Endothelial cell of umbilical vein (primary cell): ENCODE measurements at regions not wholly inside any gene's neighbourhood (a gene's known extent, or its start where the extent isn't known, plus 50 kb on each side); places are given as distances from the start of the nearest gene placed in this dataset.

Experiments used
- BruUV-seq: library from RNA; stranded (reverse); fragments of 400-500 nt; replicated peaks from 2 replicates; lab custom pipeline; 2021; lab: Mats Ljungman, UMichigan
- CTCF ChIA-PET: fragments of 300-600, 350-600 bp; sonication (Branson Sonifier 250); formaldehyde crosslinking; loops from one replicate; lab custom pipeline; 2021; ENCODE audit warnings: antibody characterized with exemption, inconsistent platforms; lab: Charles Lee
- POLR2A ChIA-PET: fragments of 300-600, 350-600 bp; sonication (Branson Sonifier 250); formaldehyde crosslinking; loops from one replicate; lab custom pipeline; 2021; ENCODE audit warnings: antibody characterized with exemption, inconsistent platforms; lab: Charles Lee
- DNase-seq: peaks from one replicate; pipeline ENCODE4 v3.0.0-alpha.2; 2011; ENCODE audit warnings: low read depth, low spot score
- FAIRE-seq: peaks from 2 replicates; lab custom pipeline; 2011; peaks lifted over from hg19 to GRCh38; lab: Jason Lieb, UNC
- H2AFZ ChIP-seq: 2 replicates; pipeline ENCODE4 v1.6.0; 2012; ENCODE audit warnings: low read depth, low read length, control low read depth, inconsistent platforms
- H3K27ac ChIP-seq: 2 replicates; pipeline ENCODE4 v1.5.1; 2011; ENCODE audit warnings: low read depth, mild to moderate bottlenecking, control low read depth, low read length, moderate library complexity; ENCODE audit not compliant: insufficient read depth
- H3K27me3 ChIP-seq, 2 experiments: 2 replicates each; pipeline versions ENCODE4 v1.6.0 to v1.6.1; 2011; ENCODE audit warnings: low read length in 2 of 2, mixed read lengths in 1 of 2; ENCODE audit not compliant: control insufficient read depth in 2 of 2, insufficient read depth in 2 of 2
- H3K36me3 ChIP-seq, 2 experiments: 2 replicates in 1 of 2; 3 replicates in 1 of 2; pipeline ENCODE4 v1.5.1; 2011; ENCODE audit warnings: low read length in 2 of 2, mild to moderate bottlenecking in 1 of 2, moderate library complexity in 1 of 2; ENCODE audit not compliant: control insufficient read depth in 2 of 2, insufficient read depth in 2 of 2; ENCODE audit errors: extremely low read depth in 1 of 2
- H3K4me1 ChIP-seq: 3 replicates; pipeline ENCODE4 v1.5.1; 2011; ENCODE audit warnings: mild to moderate bottlenecking, low read length; ENCODE audit not compliant: control insufficient read depth, insufficient read depth; ENCODE audit errors: extremely low read depth
- H3K4me2 ChIP-seq: 2 replicates; pipeline ENCODE4 v1.6.1; 2011; ENCODE audit warnings: low read length, control low read depth, mixed read lengths; ENCODE audit not compliant: insufficient read depth
- H3K4me3 ChIP-seq, 3 experiments: fragments of 200-600 bp in 1 of 3; sonication (generic), shearing (Covaris generic) in 1 of 3; replicated peaks in 1 of 3; 2 replicates each; pipeline ENCODE4 v1.5.1; 2011 to 2016; ENCODE audit warnings: control low read depth in 3 of 3, low read length in 3 of 3, mild to moderate bottlenecking in 2 of 3, inconsistent platforms in 1 of 3, low read depth in 1 of 3, moderate library complexity in 1 of 3; ENCODE audit not compliant: insufficient read depth in 1 of 3
- H3K79me2 ChIP-seq: 2 replicates; pipeline ENCODE4 v1.6.0; 2012; ENCODE audit warnings: low read length, inconsistent platforms; ENCODE audit not compliant: control insufficient read depth, insufficient read depth
- H3K9ac ChIP-seq: replicated peaks from 2 replicates; pipeline ENCODE3; 2011; ENCODE audit warnings: low read length, control low read depth; ENCODE audit not compliant: insufficient read depth; ENCODE audit errors: extremely low read depth
- H3K9me1 ChIP-seq: replicated peaks from 3 replicates; pipeline ENCODE4 v1.6.0; 2011; ENCODE audit warnings: mild to moderate bottlenecking, low read length; ENCODE audit not compliant: control insufficient read depth, insufficient read depth; ENCODE audit errors: extremely low read depth
- H3K9me3 ChIP-seq: replicated peaks from 2 replicates; pipeline ENCODE4 v1.5.1; 2012; ENCODE audit warnings: low read length, inconsistent platforms; ENCODE audit not compliant: control insufficient read depth, insufficient read depth
- H4K20me1 ChIP-seq: replicated peaks from 2 replicates; pipeline ENCODE3; 2011; ENCODE audit warnings: mild to moderate bottlenecking, low read length; ENCODE audit not compliant: control insufficient read depth, insufficient read depth; ENCODE audit errors: extremely low read depth
- JUN ChIP-seq: IDR thresholded peaks from 2 replicates; pipeline ENCODE4 v1.6.1; 2011; ENCODE audit warnings: borderline replicate concordance, low read depth; ENCODE audit not compliant: insufficient read length, insufficient read depth
- POLR2AphosphoS5 ChIP-seq: IDR thresholded peaks from 2 replicates; pipeline ENCODE4 v1.6.1; 2012; ENCODE audit warnings: low read depth, mild to moderate bottlenecking, control low read depth, low read length, moderate library complexity; ENCODE audit not compliant: insufficient read depth
- dilution Hi-C: fragments of 300-500 bp; cut with MboI; formaldehyde crosslinking; loops from one replicate; pipeline ENCODE4 v1.15.0; 2019; ENCODE audit warnings: low sequenced_read_pairs; ENCODE audit not compliant: extremely low pct_ligation_motif_present
- intact Hi-C: fragments of 100-400 bp; cut with micrococcal nuclease; formaldehyde crosslinking; loops from one replicate; pipeline ENCODE4 v1.10.0; 2022
- TF ChIP-seq, protein P1 (sequence below), 2 donors: IDR thresholded peaks; 1 replicate in 1 of 2; 2 replicates in 1 of 2; pipeline ENCODE4 v1.5.1; 2011; ENCODE audit warnings: low read length in 2 of 2, mild to moderate bottlenecking in 2 of 2, moderate library complexity in 2 of 2, control low read depth in 1 of 2, inconsistent platforms in 1 of 2, low read depth in 1 of 2; ENCODE audit not compliant: insufficient read depth in 1 of 2; ENCODE audit errors: extremely low read depth in 1 of 2

DNA sequence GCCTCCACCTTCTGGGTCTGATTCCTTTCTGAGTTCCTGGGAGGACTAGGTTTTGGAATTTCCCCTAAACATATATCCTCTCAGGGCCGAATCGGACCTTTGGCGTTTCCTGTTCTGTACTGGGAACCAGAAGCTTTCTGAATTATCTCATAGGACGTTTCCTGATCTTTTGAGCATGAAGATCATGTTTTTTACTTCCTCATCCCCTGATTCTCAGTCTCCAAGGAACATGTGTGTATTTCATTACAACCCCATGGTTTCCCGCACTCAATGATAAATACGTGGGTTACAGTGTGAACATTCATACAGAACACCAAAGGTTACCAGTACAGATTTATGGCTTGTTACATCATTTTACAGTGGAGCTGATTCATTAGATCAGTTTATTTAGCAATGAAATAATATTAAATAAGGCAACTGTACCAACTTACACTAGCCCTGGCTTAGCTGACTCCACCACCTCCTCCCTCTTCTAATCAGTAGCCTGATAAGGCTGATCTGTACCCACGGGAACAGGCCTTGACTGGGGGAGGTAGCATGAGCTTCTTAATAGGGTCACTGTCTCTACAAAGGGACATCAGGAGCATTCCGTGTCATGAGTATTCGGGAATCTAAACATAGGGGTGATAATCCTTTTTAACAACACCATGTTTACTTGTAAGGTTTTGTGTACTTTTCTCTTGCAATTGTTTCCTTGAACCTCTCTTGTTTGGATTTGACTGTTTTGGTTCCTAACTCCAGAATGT, 57.8 kb upstream of the ERRFI1 start:
- CTCF ChIA-PET = interaction anchor here (0.6 to 2.1 kb wide), 7 partner anchors 10 to 230 kb away, joined by 4 to 8 read pairs (median 5); no protein-coding TSS in a partner anchor
- H3K4me3 ChIP-seq = no peak overlapping the region
- H2AFZ ChIP-seq = peak overlapping the region; percentile 73

More for the DNA sequence above, 57.8 kb upstream of the ERRFI1 start:
- intact Hi-C loops = no loop called here
- BruUV-seq = TSS peak; percentile 24
- no peaks in the 10 kb centered on the region for H4K20me1 ChIP-seq
- no peaks in the 10 kb centered on the region for H3K9me3 ChIP-seq
- DNase-seq = peak; percentile 73
- H3K79me2 ChIP-seq = no peaks in the 10 kb centered on the region
- no peak for TF ChIP-seq POLR2AphosphoS5
- no peak for TF ChIP-seq JUN
- TF ChIP-seq, protein P1, sequence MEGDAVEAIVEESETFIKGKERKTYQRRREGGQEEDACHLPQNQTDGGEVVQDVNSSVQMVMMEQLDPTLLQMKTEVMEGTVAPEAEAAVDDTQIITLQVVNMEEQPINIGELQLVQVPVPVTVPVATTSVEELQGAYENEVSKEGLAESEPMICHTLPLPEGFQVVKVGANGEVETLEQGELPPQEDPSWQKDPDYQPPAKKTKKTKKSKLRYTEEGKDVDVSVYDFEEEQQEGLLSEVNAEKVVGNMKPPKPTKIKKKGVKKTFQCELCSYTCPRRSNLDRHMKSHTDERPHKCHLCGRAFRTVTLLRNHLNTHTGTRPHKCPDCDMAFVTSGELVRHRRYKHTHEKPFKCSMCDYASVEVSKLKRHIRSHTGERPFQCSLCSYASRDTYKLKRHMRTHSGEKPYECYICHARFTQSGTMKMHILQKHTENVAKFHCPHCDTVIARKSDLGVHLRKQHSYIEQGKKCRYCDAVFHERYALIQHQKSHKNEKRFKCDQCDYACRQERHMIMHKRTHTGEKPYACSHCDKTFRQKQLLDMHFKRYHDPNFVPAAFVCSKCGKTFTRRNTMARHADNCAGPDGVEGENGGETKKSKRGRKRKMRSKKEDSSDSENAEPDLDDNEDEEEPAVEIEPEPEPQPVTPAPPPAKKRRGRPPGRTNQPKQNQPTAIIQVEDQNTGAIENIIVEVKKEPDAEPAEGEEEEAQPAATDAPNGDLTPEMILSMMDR (IDR thresholded peaks at IDR 0.05; ENCODE audit: extremely low read depth in 1 of 2, insufficient read depth in 1 of 2, low read depth in 1 of 2, low read length in 2 of 2) = no peak
- H3K9me1 ChIP-seq = no peaks in the 10 kb centered on the region
- no peaks in the 10 kb centered on the region for H3K36me3 ChIP-seq
- peak overlapping the region; percentile 22 for H3K27ac ChIP-seq
- H3K4me1 ChIP-seq = peaks cover 12% of the 10 kb centered on the region
- no peaks in the 10 kb centered on the region for H3K27me3 ChIP-seq
- dilution Hi-C loops = no loop called here
- peak; percentile 4 for FAIRE-seq
- H3K9ac ChIP-seq = no peak overlapping the region
- POLR2A ChIA-PET = interaction anchor here (0.6 kb wide), 1 partner anchor 47 kb away, joined by 5 read pairs; no protein-coding TSS in a partner anchor
- peak overlapping the region; percentile 43 for H3K4me2 ChIP-seq
